ENCODE measurements at regions not wholly inside any gene's neighbourhood (a gene's known extent, or its start where the extent isn't known, plus 50 kb on each side); places are given as distances from the start of the nearest gene placed in this dataset.

DNA sequence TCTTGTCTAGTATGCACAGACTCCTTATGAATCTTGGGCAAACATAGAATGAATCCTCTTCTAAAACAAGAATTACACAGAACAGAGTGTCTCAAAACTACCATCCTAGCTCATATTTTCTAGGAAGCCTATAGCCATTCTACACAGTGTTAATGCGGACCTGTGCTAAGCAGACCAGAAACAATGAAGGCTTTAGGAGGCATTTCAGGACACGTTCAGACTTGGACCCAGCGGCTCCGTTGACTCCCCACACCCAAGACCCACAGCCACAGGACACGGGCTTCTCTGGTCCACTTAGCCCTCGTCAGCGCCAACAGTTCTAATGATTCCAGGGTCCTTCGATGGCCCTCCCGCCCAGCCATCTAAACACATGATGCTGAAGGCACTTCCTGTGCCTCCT is 182.2 kb downstream of the BCL11A start:
- H3K4me3 ChIP-seq (ENCODE audit: low read depth, low read length): no peak overlapping the region
- DNase-seq (ENCODE audit: low read depth): no peak
- TF ChIP-seq, protein P1, sequence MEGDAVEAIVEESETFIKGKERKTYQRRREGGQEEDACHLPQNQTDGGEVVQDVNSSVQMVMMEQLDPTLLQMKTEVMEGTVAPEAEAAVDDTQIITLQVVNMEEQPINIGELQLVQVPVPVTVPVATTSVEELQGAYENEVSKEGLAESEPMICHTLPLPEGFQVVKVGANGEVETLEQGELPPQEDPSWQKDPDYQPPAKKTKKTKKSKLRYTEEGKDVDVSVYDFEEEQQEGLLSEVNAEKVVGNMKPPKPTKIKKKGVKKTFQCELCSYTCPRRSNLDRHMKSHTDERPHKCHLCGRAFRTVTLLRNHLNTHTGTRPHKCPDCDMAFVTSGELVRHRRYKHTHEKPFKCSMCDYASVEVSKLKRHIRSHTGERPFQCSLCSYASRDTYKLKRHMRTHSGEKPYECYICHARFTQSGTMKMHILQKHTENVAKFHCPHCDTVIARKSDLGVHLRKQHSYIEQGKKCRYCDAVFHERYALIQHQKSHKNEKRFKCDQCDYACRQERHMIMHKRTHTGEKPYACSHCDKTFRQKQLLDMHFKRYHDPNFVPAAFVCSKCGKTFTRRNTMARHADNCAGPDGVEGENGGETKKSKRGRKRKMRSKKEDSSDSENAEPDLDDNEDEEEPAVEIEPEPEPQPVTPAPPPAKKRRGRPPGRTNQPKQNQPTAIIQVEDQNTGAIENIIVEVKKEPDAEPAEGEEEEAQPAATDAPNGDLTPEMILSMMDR (IDR thresholded peaks at IDR 0.05; ENCODE audit: low read depth, low read length, missing control alignments): no peak

DNA sequence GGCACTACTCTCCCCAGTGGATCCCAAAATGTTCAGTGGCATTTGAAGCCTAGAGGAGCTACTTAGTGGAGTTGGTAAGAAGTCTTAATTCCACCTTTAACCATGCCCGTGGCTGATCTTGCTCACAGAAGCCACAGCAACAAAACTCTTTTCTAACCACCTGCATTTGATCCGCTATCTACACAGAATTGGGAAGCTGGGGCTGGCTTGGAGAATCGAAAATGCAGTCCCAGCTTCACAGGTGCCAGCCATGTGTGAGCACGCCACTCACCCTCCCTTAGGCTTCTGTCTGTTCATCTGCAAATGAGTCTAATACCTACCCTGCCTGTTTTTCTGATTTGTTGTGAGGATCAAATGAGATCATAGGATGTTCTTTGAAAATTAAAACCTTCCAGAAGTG is 182.6 kb downstream of the BCL11A start:
- TF ChIP-seq, protein P1 (IDR thresholded peaks at IDR 0.05; ENCODE audit: low read depth, low read length, missing control alignments): no peak
- no peak for DNase-seq (ENCODE audit: low read depth)
- no peak overlapping the region for H3K4me3 ChIP-seq (ENCODE audit: low read depth, low read length)

DNA sequence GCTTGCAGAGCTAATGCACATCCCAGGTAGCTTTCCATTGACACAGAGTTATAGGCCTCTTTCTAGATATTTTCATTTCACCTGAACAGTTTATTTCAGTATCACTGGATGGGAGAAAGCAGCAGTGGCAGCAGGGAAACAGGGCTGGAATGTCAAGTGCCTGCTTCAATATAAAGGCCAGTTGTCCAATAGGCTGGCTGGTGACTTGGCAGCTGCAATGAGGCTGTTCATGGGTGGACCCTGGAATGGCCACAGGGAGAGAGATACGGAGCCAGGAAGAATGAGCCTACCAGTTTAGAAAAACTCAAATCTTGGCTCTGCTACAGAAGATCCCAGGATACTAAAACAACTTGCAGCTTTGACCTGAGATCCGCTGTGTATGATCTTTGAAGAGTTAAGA is 185.0 kb downstream of the BCL11A start:
- no peak overlapping the region for H3K4me3 ChIP-seq (ENCODE audit: low read depth, low read length)
- no peak for DNase-seq (ENCODE audit: low read depth)
- TF ChIP-seq, protein P1 (IDR thresholded peaks at IDR 0.05; ENCODE audit: low read depth, low read length, missing control alignments): no peak

DNA sequence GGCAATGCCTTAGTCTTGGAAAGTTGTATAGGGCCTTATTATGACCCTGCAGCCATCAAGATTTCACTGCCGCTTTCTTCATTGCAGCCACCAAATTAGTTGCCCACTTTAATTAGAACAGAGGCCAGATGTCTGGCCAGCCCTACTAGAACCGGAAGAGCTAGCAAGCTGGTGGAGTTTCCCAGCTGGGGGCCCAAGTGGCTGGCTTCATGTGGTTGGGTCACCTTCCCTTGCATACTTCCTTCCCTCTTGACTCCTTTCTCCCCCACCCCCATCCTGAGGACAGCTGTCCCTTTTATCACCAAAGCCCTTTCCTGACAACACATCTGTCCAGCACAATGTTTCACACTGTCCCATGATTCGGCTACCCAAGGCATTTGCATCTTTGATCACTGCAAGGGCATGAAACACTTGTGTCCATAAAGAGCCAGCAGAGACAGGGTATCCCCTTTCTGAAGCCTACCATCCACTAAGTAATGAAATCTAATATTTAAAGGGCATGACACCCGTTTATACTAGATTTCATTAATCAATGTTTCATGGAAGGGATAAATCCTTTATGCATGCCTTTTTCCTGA is 187.2 kb downstream of the BCL11A start:
- H3K4me3 ChIP-seq (ENCODE audit: low read depth, low read length): no peak overlapping the region
- no peak for DNase-seq (ENCODE audit: low read depth)
- TF ChIP-seq, protein P1 (IDR thresholded peaks at IDR 0.05; ENCODE audit: low read depth, low read length, missing control alignments): no peak

DNA sequence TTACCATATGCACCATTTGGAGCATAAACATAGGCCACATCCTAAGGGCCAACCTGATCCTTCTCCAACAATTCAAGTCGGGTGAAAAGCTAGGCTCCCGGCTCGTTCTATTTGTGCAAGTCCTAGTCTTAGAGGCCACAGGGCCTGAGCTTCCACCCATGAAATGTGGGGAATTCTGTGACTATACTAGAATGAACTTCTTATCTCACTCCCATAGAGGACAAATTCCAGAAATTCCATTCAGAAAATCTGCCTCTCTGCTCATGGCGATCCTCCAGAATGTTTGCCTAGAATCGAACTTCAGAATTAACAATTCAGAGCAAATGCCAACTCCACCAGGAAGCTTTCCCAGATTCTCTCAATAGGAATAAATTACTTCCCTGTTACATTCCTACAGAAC is 187.9 kb downstream of the BCL11A start:
- no peak overlapping the region for H3K4me3 ChIP-seq (ENCODE audit: low read depth, low read length)
- DNase-seq (ENCODE audit: low read depth): no peak
- TF ChIP-seq, protein P1 (IDR thresholded peaks at IDR 0.05; ENCODE audit: low read depth, low read length, missing control alignments): no peak

DNA sequence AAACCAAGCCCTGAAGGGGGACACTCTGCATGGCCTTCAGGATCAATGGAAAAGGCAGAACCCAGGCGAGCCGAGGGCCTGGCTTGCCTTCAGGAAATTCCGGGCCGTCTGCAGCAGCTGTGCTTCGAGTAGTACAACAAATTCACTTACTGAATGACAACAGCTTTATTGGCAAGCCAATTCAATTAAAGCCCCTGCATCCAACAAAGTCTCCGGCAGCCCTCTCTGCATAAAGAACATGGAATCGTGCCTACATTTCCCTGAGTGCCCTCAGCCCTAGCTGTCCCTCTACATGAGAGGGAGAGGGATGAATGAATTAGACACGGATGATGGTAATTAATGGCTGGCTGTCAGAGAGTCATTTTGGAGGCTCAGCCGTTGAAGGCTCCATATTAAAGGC is 189.0 kb downstream of the BCL11A start:
- no peak overlapping the region for H3K4me3 ChIP-seq (ENCODE audit: low read depth, low read length)
- DNase-seq (ENCODE audit: low read depth): no peak
- TF ChIP-seq, protein P1 (IDR thresholded peaks at IDR 0.05; ENCODE audit: low read depth, low read length, missing control alignments): no peak

DNA sequence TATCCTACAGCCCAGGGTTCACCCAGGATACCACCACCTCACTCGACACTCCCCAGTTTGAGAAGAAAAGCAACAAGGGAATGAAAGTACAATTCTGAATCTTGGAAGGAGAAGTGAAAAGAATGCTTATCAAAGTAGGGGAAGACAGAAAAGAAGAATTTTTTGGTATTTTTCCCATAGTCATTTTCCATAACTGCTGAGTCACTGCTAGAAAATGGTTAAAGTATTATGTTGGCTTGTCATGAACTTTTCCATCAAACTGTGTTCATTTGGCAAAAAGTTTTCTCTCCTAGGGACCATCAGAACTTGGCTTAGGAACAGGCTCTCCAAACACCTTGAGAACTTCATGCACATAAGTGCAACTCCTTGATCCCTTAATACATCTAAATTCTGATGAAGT is 192.0 kb downstream of the BCL11A start:
- no peak for DNase-seq (ENCODE audit: low read depth)
- H3K4me3 ChIP-seq (ENCODE audit: low read depth, low read length): no peak overlapping the region
- TF ChIP-seq, protein P1 (IDR thresholded peaks at IDR 0.05; ENCODE audit: low read depth, low read length, missing control alignments): no peak
